EL (cell line): ENCODE measurements at regions not wholly inside any gene's neighbourhood (a gene's known extent, or its start where the extent isn't known, plus 50 kb on each side); places are given as distances from the start of the nearest gene placed in this dataset.

ENCODE experiments used
- DNase-seq: peaks from one replicate; pipeline ENCODE4 v3.0.0-alpha.2; 2016

GRCh38 chr9:87122947-87123685 is 175.8 kb upstream of the GAS1 start:
- peak; percentile 89 for DNase-seq

- no peak for DNase-seq
Measured at GRCh38 chr9:87123830-87124229, 176.5 kb upstream of the GAS1 start.

- no peak for DNase-seq
Measured at GRCh38 chr9:87125819-87126218, 178.5 kb upstream of the GAS1 start.

GRCh38 chr9:87127543-87127942 is 180.2 kb upstream of the GAS1 start:
- DNase-seq, result no peak

GRCh38 chr9:87127978-87128614 is 180.8 kb upstream of the GAS1 start:
- DNase-seq, result no peak

GRCh38 chr9:87128844-87129493 is 181.7 kb upstream of the GAS1 start:
- no peak for DNase-seq

- DNase-seq, result no peak
Measured at GRCh38 chr9:87135074-87135473, 187.8 kb upstream of the GAS1 start.

GRCh38 chr9:87137718-87138117 is 190.4 kb upstream of the GAS1 start:
- DNase-seq, result no peak

GRCh38 chr9:87138128-87139040 is 191.1 kb upstream of the GAS1 start:
- no peak for DNase-seq

- no peak for DNase-seq
Measured at GRCh38 chr9:87139099-87139730, 191.9 kb upstream of the GAS1 start.

GRCh38 chr9:87140142-87140541 is 192.8 kb upstream of the GAS1 start:
- DNase-seq, result no peak

GRCh38 chr9:87140605-87141109 is 193.4 kb upstream of the GAS1 start:
- DNase-seq, result no peak

GRCh38 chr9:87141124-87141523 is 193.8 kb upstream of the GAS1 start:
- no peak for DNase-seq

GRCh38 chr9:87146933-87147332 is 199.6 kb upstream of the GAS1 start:
- DNase-seq, result no peak

- DNase-seq, result no peak
Measured at GRCh38 chr9:87147839-87148238, 200.5 kb upstream of the GAS1 start.

GRCh38 chr9:87148331-87149104 is 201.2 kb upstream of the GAS1 start:
- DNase-seq, result peak; percentile 85

- peak; percentile 57 for DNase-seq
Measured at GRCh38 chr9:87149799-87150198, 202.5 kb upstream of the GAS1 start.

- DNase-seq, result no peak
Measured at GRCh38 chr9:87152256-87152655, 204.9 kb upstream of the GAS1 start.

- no peak for DNase-seq
Measured at GRCh38 chr9:87156247-87156646, 208.9 kb upstream of the GAS1 start.

- DNase-seq, result no peak
Measured at GRCh38 chr9:87157366-87158031, 210.2 kb upstream of the GAS1 start.

- no peak for DNase-seq
Measured at GRCh38 chr9:87158765-87159164, 211.5 kb upstream of the GAS1 start.
